ENCODE measurements at regions not wholly inside any gene's neighbourhood (a gene's known extent, or its start where the extent isn't known, plus 50 kb on each side); places are given as distances from the start of the nearest gene placed in this dataset.

- no peak for TF ChIP-seq POLR2A (IDR thresholded peaks at IDR 0.05; ENCODE audit: low read depth, low read length)
- no peak for TF ChIP-seq FOS (IDR thresholded peaks at IDR 0.05; ENCODE audit: low read depth, low read length)
- TF ChIP-seq, protein P1, sequence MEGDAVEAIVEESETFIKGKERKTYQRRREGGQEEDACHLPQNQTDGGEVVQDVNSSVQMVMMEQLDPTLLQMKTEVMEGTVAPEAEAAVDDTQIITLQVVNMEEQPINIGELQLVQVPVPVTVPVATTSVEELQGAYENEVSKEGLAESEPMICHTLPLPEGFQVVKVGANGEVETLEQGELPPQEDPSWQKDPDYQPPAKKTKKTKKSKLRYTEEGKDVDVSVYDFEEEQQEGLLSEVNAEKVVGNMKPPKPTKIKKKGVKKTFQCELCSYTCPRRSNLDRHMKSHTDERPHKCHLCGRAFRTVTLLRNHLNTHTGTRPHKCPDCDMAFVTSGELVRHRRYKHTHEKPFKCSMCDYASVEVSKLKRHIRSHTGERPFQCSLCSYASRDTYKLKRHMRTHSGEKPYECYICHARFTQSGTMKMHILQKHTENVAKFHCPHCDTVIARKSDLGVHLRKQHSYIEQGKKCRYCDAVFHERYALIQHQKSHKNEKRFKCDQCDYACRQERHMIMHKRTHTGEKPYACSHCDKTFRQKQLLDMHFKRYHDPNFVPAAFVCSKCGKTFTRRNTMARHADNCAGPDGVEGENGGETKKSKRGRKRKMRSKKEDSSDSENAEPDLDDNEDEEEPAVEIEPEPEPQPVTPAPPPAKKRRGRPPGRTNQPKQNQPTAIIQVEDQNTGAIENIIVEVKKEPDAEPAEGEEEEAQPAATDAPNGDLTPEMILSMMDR (conservative IDR thresholded peaks at IDR 0.05; ENCODE audit: low read depth, low read length), result no peak
- no peak for TF ChIP-seq SMC3 (IDR thresholded peaks at IDR 0.05; ENCODE audit: low read depth, low read length)
- no peak for TF ChIP-seq USF2 (IDR thresholded peaks at IDR 0.05; ENCODE audit: low read depth, low read length)
- no peak for TF ChIP-seq MAZ (IDR thresholded peaks at IDR 0.05; ENCODE audit: borderline replicate concordance, low read depth, low read length)
- TF ChIP-seq BHLHE40 (IDR thresholded peaks at IDR 0.05; ENCODE audit: low read depth, low read length), result no peak
- TF ChIP-seq CEBPB (IDR thresholded peaks at IDR 0.05; ENCODE audit: low read depth, low read length), result no peak
- no peak for TF ChIP-seq RFX5 (IDR thresholded peaks at IDR 0.05; ENCODE audit: low read depth, low read length)
- TF ChIP-seq RAD21 (IDR thresholded peaks at IDR 0.05; ENCODE audit: low read length), result no peak
- no peak for TF ChIP-seq MXI1 (IDR thresholded peaks at IDR 0.05; ENCODE audit: borderline replicate concordance, low read depth, low read length)
- TF ChIP-seq CHD1 (IDR thresholded peaks at IDR 0.05; ENCODE audit: low read depth, low read length), result no peak
These were observed 260.1 kb upstream of the ARID1B start for GRCh38 chr6:156517088-156517487.
